ENCODE measurements at regions not wholly inside any gene's neighbourhood (a gene's known extent, or its start where the extent isn't known, plus 50 kb on each side); places are given as distances from the start of the nearest gene placed in this dataset.

DNA sequence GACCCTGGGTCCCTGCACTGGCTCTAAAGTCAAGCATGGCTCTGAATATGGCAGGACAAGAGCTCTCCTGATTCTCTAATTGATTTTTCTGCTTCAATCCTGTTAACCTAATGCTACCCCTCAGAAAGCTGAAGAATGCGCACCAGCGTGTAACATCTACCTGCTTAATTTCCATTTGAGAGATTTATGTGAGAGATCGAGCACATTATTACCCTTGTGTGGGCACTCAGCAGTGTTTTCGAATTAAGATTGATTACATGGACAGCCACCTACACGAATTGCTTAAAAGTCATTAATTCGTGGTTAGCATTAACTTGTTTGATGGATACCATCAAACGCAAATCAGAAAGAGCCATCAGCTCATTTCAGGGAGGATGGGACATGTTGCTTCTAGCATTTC lies 88.7 kb upstream of the PLPP4 start:
- ChIA-PET POLR2A (no interaction called here), CTCF (ENCODE audit: low intra/inter-chr PET ratio) (no interaction called here)
- H3K4me3 ChIP-seq = no peak overlapping the region
- no peaks in the 10 kb centered on the region for H3K79me2 ChIP-seq (ENCODE audit: control insufficient read depth, insufficient read depth, low read length)
- no peaks in the 10 kb centered on the region for H3K36me3 ChIP-seq (ENCODE audit: control insufficient read depth, insufficient read depth, low read length)
- H3K9ac ChIP-seq (ENCODE audit: insufficient read depth in 1 of 2, low read depth in 2 of 2, low read length in 2 of 2) = no peak overlapping the region
- DNase-seq (ENCODE audit: extremely low read depth in 1 of 4, low spot score in 3 of 4) (no peak), ATAC-seq (no peak), FAIRE-seq (no peak)
- H3K9me1 ChIP-seq (ENCODE audit: control insufficient read depth, insufficient read depth, low read length) = no peaks in the 10 kb centered on the region
- H3K9me3 ChIP-seq (replicated peaks; ENCODE audit: control insufficient read depth, insufficient read depth, low read depth, low read length) = no peaks in the 10 kb centered on the region
- intact Hi-C loops (cut with micrococcal nuclease) (no loop called here), in situ Hi-C loops (cut with MboI) (no loop called here)
- BruUV-seq (replicated peaks) = no TSS peak
- H4K20me1 ChIP-seq (replicated peaks; ENCODE audit: control insufficient read depth, insufficient read depth, low read length) = no peaks in the 10 kb centered on the region
- WGBS (ENCODE audit: insufficient coverage, low coverage, missing lambda C conversion rate) = 0% methylated on average over 7 of the region's 7 CpGs
- H3K27me3 ChIP-seq (ENCODE audit: control insufficient read depth in 2 of 2, insufficient read depth in 2 of 2, low read length in 2 of 2) = no peaks in the 10 kb centered on the region; a peak in 1 of 5 replicates
- H3K4me1 ChIP-seq (replicated peaks in 1 of 2; ENCODE audit: control insufficient read depth in 2 of 2, insufficient read depth in 2 of 2, low read length in 2 of 2) = no peaks in the 10 kb centered on the region
- no peak overlapping the region for H3K27ac ChIP-seq (ENCODE audit: extremely low read depth, low read depth, low read length)
- no peak overlapping the region for H3K4me2 ChIP-seq (ENCODE audit: insufficient read depth, low read length)
- H2AFZ ChIP-seq (ENCODE audit: low read depth, low read length) = no peak overlapping the region
- TF ChIP-seq FOSL1 (tag; conservative IDR thresholded peaks at IDR 0.05) (no peak), ZNF518B (CRISPR knock-in tag; IDR thresholded peaks at IDR 0.05) (no peak), ZNF764 (CRISPR knock-in tag; IDR thresholded peaks at IDR 0.05; ENCODE audit: low read depth) (no peak), RCOR1 (IDR thresholded peaks at IDR 0.05; ENCODE audit: borderline replicate concordance in 1 of 2, low read depth in 2 of 2, low read length in 2 of 2) (no peak), TRIM24 (IDR thresholded peaks at IDR 0.05) (no peak), CHCHD3 (CRISPR knock-in tag; IDR thresholded peaks at IDR 0.05) (no peak), NFIC (IDR thresholded peaks at IDR 0.05) (no peak), PHF20 (IDR thresholded peaks at IDR 0.05; ENCODE audit: partially characterized antibody) (no peak), ZNF717 (CRISPR knock-in tag; IDR thresholded peaks at IDR 0.05) (no peak), NFXL1 (CRISPR knock-in tag; IDR thresholded peaks at IDR 0.05) (no peak), ZNF592 (IDR thresholded peaks at IDR 0.05) (no peak), ATF3 (IDR thresholded peaks at IDR 0.05) (no peak), ATF3 (CRISPR knock-in tag; conservative IDR thresholded peaks at IDR 0.05) (no peak)
- TF ChIP-seq, protein P1, sequence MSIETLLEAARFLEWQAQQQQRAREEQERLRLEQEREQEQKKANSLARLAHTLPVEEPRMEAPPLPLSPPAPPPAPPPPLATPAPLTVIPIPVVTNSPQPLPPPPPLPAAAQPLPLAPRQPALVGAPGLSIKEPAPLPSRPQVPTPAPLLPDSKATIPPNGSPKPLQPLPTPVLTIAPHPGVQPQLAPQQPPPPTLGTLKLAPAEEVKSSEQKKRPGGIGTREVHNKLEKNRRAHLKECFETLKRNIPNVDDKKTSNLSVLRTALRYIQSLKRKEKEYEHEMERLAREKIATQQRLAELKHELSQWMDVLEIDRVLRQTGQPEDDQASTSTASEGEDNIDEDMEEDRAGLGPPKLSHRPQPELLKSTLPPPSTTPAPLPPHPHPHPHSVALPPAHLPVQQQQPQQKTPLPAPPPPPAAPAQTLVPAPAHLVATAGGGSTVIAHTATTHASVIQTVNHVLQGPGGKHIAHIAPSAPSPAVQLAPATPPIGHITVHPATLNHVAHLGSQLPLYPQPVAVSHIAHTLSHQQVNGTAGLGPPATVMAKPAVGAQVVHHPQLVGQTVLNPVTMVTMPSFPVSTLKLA (conservative IDR thresholded peaks at IDR 0.05) = no peak
